ENCODE measurements at regions not wholly inside any gene's neighbourhood (a gene's known extent, or its start where the extent isn't known, plus 50 kb on each side); places are given as distances from the start of the nearest gene placed in this dataset.

GRCh38 chr12:16685107-16685506, 79.1 kb upstream of the LMO3 start:
- DNase-seq (ENCODE audit: low read depth), result no peak

- no peak for DNase-seq (ENCODE audit: low read depth)
Observed at GRCh38 chr12:16681196-16681595, 75.2 kb upstream of the LMO3 start.

GRCh38 chr12:16675438-16675837, 69.5 kb upstream of the LMO3 start:
- DNase-seq (ENCODE audit: low read depth), result no peak

- DNase-seq (ENCODE audit: low read depth), result no peak
Observed at GRCh38 chr12:16674885-16675284, 68.9 kb upstream of the LMO3 start.

GRCh38 chr12:16670456-16671050, 64.6 kb upstream of the LMO3 start:
- DNase-seq (ENCODE audit: low read depth), result no peak

- no peak for DNase-seq (ENCODE audit: low read depth)
Observed at GRCh38 chr12:16669756-16670155, 63.8 kb upstream of the LMO3 start.

- no peak for DNase-seq (ENCODE audit: low read depth)
Observed at GRCh38 chr12:16668198-16668597, 62.2 kb upstream of the LMO3 start.

- no peak for DNase-seq (ENCODE audit: low read depth)
Observed at GRCh38 chr12:16658699-16659098, 52.7 kb upstream of the LMO3 start.
